Coronary artery (tissue), 2 donors: ENCODE measurements at regions not wholly inside any gene's neighbourhood (a gene's known extent, or its start where the extent isn't known, plus 50 kb on each side); places are given as distances from the start of the nearest gene placed in this dataset.
"Not testable (repeated sequence)": the region's sequence is repeated elsewhere in the genome, so short reads cannot be mapped to it uniquely, and the experiment has no call there.

Source experiments
- DNase-seq: peaks from one replicate; pipeline ENCODE4 v3.0.0-alpha.2; 2017; ENCODE audit warnings: low spot score
- H3K27ac ChIP-seq, 2 donors: fragments of 200-600 bp; sonication (generic); one replicate each; pipeline ENCODE4 v1.5.1; 2016 to 2019
- H3K4me3 ChIP-seq: fragments of 200-600 bp; sonication (generic); 2 replicates; pipeline ENCODE4 v1.5.1; 2016; ENCODE audit warnings: mild to moderate bottlenecking, moderate library complexity
- CTCF ChIP-seq: fragments of 200-600 bp; sonication (generic); IDR thresholded peaks from one replicate; pipeline ENCODE4 v1.5.1; 2019; ENCODE audit warnings: antibody characterized with exemption

GRCh38 chr11:89545691-89546090 is 54.5 kb upstream of the NOX4 start:
- no peak overlapping the region for H3K27ac ChIP-seq
- TF ChIP-seq CTCF: no peak
- no peak for DNase-seq

GRCh38 chr11:89555781-89556180 is 64.6 kb upstream of the NOX4 start:
- not testable (repeated sequence) for H3K27ac ChIP-seq, H3K4me3 ChIP-seq, DNase-seq

More at GRCh38 chr11:89545691-89546090, 54.5 kb upstream of the NOX4 start:
- H3K4me3 ChIP-seq: no peak overlapping the region

GRCh38 chr11:89556731-89557707 is 65.8 kb upstream of the NOX4 start:
- not testable (repeated sequence) for H3K27ac ChIP-seq, H3K4me3 ChIP-seq, DNase-seq

GRCh38 chr11:89560598-89560997 is 69.4 kb upstream of the NOX4 start:
- DNase-seq, H3K27ac ChIP-seq, H3K4me3 ChIP-seq: not testable (repeated sequence)

DNA sequence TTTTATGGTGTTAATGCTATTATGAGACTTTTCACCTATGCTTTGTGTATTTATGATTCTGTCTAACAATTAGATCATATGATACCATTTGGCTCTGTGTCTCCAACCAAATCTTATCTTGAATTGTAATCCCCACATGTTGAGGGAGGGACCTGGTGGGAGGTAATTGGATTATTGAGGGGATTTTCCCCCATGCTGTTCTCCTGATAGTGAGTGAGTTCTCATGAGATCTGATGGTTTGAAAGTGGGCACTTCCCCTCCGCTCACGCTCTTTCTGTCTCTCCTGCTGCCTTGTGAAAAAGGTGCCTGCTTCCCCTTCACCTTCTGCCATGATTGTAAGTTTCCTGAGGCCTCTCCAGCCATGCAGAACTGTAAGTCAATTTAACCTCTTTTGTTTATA is 71.6 kb upstream of the NOX4 start:
- DNase-seq, H3K27ac ChIP-seq, H3K4me3 ChIP-seq: not testable (repeated sequence)

DNA sequence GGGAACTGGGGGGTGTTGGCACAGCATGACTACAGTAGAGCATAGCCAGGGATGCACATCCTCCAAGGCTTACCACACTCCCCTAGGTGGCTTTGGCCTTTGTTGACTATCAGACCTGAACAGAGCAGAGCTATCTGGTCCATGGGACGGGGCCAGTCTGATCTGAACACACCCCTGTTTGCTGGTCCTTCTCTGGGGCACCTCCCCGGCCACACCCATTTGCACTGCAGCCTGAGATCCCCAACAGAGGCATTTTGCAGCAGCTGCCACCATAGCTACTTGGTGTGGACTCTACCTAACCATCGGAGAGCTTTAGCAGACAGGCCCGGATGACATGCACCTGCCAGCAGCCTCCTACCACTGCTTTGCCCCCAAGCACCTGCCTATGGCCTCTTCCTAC is 75.8 kb upstream of the NOX4 start:
- Histone ChIP-seq H3K27ac (no peak overlapping the region), H3K4me3 (no peak overlapping the region)
- TF ChIP-seq CTCF: no peak
- no peak for DNase-seq

DNA sequence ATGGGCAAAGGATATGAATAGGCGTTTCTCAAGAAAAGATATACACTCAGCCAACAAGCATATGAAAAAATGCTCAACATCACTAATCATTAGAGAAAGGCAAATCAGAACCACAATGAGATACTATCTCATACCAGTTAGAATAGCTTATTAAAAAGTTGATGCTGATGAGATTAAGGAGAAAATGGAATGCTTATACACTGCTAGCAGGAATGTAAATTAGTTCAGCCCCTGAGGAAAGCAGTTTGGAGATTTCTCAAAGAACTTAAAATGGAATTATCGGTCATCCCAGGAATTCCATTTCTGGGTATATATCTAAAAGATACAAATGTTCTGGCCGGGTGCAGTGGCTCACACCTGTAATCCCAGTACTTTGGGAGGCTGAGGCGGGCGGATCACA is 78.2 kb upstream of the NOX4 start:
- H3K4me3 ChIP-seq, H3K27ac ChIP-seq, DNase-seq: not testable (repeated sequence)

GRCh38 chr11:89571706-89572105 is 80.5 kb upstream of the NOX4 start:
- H3K27ac ChIP-seq, DNase-seq, H3K4me3 ChIP-seq: not testable (repeated sequence)

DNA sequence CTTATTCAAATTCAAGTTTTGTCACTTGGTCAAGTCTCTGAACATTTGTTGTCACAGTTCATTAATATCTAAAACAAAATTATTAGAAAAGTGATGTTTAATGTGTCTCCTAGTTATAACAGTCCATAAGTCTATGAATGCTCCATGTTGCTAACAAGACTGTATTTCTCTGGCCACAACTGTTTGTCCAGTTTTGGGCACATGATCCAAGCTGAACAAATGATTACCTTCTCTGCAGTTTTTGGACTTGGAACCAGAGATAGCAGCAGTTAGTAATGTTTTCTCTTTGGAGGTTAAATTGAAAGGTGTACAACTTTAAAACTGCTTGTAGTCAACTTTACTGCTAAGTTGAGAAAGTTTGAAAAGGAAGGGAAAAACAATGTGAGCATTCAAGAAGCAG is 84.7 kb upstream of the NOX4 start:
- H3K27ac ChIP-seq, DNase-seq: not testable (repeated sequence)

DNA sequence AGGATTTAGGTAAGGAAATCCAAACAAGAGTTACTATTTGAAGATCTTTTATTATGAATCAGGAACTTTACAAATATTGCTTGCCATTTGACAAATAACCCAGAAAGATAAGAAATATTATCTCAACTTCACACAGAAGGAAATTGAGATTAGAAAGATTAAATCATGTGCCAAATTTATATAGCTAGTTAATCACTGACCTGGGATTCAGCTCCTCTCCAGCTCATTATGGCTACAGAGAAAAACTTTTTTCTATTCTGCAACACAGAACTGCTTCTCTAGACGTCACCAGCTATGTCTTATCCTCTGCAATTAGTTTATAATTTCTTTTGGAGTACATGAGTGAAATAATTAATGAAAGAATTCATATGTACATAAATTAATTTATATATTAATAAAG is 86.3 kb upstream of the NOX4 start:
- not testable (repeated sequence) for H3K4me3 ChIP-seq, H3K27ac ChIP-seq, DNase-seq

More for the DNA sequence above, 84.7 kb upstream of the NOX4 start:
- H3K4me3 ChIP-seq: not testable (repeated sequence)

DNA sequence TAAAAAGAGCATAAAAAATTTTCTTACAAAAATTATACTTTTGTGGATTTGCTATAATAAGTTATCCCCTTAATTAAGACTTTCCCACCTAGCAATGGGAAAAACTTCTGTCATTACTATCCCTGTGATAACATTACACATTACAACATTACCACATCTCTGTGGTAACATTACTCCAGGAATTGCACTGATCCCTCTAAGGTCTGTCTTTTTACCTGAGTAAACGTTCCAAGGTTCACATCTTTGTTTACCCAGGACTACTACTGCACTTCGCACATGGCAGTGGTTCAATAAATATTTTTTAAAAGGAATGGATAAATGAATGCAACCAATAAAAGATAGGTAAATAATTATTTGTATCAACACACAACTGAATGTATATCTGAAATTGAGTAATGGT is 92.4 kb upstream of the NOX4 start:
- H3K27ac ChIP-seq: no peak overlapping the region
- TF ChIP-seq CTCF: no peak
- DNase-seq: no peak
- H3K4me3 ChIP-seq: no peak overlapping the region

DNA sequence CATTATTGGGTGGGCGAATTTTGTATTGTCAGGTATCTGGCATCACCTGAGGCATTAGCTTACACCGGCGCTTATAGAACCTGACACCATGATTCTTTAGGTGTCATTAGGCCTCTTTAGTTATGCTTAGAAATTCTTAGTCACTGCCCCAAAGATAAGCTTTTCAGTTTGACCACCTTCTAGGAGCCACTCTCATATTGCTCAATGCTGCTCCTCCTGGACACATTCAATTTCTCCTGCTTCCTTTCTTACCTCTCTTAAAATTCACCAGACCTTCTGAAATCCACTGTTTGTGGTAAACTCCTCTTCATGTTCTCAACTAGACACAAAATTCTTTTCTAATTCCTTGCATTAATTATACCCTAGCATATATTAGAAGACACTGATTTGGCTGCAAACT is 93.9 kb upstream of the NOX4 start:
- not testable (repeated sequence) for H3K4me3 ChIP-seq, DNase-seq, H3K27ac ChIP-seq

GRCh38 chr11:89585471-89585870 is 94.3 kb upstream of the NOX4 start:
- not testable (repeated sequence) for H3K4me3 ChIP-seq, H3K27ac ChIP-seq, DNase-seq

- not testable (repeated sequence) for H3K27ac ChIP-seq, H3K4me3 ChIP-seq, DNase-seq
These were observed 98.2 kb upstream of the NOX4 start for GRCh38 chr11:89589413-89589812.

GRCh38 chr11:89590008-89590632 is 98.9 kb upstream of the NOX4 start:
- not testable (repeated sequence) for DNase-seq, H3K27ac ChIP-seq

GRCh38 chr11:89601263-89601662 is 108.8 kb upstream of the TRIM77 start:
- DNase-seq, H3K27ac ChIP-seq: not testable (repeated sequence)

More at GRCh38 chr11:89590008-89590632, 98.9 kb upstream of the NOX4 start:
- peak overlapping the region; percentile 8 for H3K4me3 ChIP-seq

More at GRCh38 chr11:89601263-89601662, 108.8 kb upstream of the TRIM77 start:
- not testable (repeated sequence) for H3K4me3 ChIP-seq
